ENCODE measurements at regions not wholly inside any gene's neighbourhood (a gene's known extent, or its start where the extent isn't known, plus 50 kb on each side); places are given as distances from the start of the nearest gene placed in this dataset.
"Not testable (repeated sequence)": the region's sequence is repeated elsewhere in the genome, so short reads cannot be mapped to it uniquely, and the experiment has no call there.

- H3K4me3 ChIP-seq (ENCODE audit: low read depth, low read length), result no peak overlapping the region
- DNase-seq (ENCODE audit: low read depth), result no peak
- TF ChIP-seq CTCF (conservative IDR thresholded peaks at IDR 0.05; ENCODE audit: low read depth, low read length), result no peak
Observed at GRCh38 chr7:53351681-53352080, 316.2 kb downstream of the POM121L12 start.

- no peak for DNase-seq (ENCODE audit: low read depth)
- TF ChIP-seq CTCF (conservative IDR thresholded peaks at IDR 0.05; ENCODE audit: low read depth, low read length), result no peak
- no peak overlapping the region for H3K4me3 ChIP-seq (ENCODE audit: low read depth, low read length)
Observed at GRCh38 chr7:53358269-53358668, 322.8 kb downstream of the POM121L12 start.

DNA sequence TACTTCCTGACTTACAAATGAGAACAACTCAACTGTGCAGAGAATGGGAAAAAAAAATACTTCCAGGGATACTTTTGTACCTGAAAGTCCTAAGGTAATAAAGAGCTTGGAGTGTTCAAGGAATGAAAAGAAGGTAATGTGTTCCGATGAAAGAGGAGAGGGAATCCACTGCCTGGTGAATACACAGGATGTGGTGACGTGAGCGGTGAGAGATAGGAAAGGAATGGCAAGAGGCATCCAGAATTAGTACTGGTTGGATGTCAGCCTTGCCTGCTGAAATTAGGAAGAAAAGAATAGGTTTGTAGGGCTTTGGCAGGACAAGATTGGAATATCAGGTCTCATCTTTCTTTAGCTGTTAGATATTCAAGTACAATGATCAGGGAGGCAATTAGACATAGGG is 347.7 kb downstream of the POM121L12 start:
- H3K4me3 ChIP-seq (ENCODE audit: low read depth, low read length), result no peak overlapping the region
- no peak for DNase-seq (ENCODE audit: low read depth)
- no peak for TF ChIP-seq CTCF (conservative IDR thresholded peaks at IDR 0.05; ENCODE audit: low read depth, low read length)

DNA sequence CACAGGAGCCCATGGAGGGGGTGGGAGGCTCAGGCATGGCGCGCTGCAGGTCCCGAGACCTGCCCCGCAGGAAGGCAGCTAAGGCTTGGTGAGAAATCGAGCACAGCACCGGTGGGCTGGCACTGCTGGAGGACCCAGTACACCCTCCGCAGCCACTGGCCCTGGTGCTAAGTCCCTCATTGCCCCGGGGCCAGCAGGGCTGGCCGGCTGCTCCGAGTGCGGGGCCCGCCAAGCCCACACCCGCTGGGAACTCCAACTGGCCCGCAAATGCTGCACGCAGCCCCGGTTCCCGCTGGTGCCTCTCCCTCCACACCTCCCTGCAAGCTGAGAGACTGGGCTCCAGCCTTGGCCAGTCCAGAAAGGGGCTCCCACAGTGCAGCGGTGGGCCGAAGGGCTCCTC is 349.8 kb downstream of the POM121L12 start:
- not testable (repeated sequence) for H3K4me3 ChIP-seq (ENCODE audit: low read depth, low read length); DNase-seq (ENCODE audit: low read depth)

DNA sequence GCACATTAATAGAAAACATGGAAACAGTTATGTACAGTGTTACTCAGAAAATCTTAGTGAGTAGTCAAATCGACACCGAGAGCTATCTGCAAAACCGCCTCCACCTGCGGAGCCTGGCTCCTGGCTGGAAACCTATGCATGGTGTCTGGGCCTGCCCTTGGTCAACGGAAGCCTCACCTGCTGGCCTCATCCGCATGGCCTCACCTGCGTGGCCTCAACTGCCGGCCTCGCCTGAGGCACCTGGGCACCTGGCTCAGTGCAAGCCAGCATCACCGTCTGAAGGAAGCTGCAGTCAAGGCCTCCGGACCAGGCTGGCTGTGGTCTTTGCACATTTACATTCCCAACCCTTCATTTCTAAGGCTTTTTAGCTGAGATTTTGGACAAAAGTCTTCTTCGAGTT is 352.1 kb downstream of the POM121L12 start:
- no peak for TF ChIP-seq CTCF (conservative IDR thresholded peaks at IDR 0.05; ENCODE audit: low read depth, low read length)
- H3K4me3 ChIP-seq (ENCODE audit: low read depth, low read length), result no peak overlapping the region
- no peak for DNase-seq (ENCODE audit: low read depth)

DNA sequence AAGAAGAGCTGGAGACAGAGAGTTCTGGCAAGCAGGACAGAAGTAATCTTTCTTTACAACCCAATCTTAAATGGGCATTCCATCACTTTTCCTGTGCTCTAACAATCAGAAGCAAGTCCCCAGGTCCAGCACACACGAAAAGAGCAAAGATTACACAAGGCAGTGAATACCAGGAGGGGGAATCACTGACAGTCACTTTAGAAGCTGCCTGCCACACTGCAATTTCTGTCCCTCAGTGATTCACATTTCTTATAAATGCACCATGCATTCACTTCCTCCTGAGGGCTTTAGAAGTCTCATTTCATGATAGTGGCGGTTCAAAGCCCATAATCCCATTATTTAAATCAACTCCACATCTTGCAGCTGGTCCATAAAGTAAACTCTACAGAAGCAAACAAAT is 362.5 kb downstream of the POM121L12 start:
- TF ChIP-seq CTCF (conservative IDR thresholded peaks at IDR 0.05; ENCODE audit: low read depth, low read length), result no peak
- DNase-seq (ENCODE audit: low read depth), result no peak
- H3K4me3 ChIP-seq (ENCODE audit: low read depth, low read length), result no peak overlapping the region

DNA sequence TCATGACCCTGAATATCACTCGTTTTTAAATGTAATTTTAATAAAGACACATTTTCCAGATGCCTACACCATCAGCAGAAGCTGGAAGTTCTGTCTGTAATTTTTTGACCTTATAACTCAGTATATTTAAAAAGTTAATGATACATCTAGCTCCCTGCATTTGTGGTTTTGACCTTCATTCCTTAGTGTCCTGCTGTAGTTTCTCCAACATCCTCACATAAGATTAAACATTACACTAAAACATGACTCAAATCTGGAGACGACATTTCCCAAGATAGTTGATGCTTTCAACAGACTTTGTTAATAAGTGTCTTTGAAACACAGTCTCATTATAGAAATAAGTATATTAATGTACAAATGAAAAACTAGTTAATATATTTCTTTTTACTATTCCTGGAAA is 363.1 kb downstream of the POM121L12 start:
- TF ChIP-seq CTCF (conservative IDR thresholded peaks at IDR 0.05; ENCODE audit: low read depth, low read length), result no peak
- DNase-seq (ENCODE audit: low read depth), result no peak
- H3K4me3 ChIP-seq (ENCODE audit: low read depth, low read length), result no peak overlapping the region

DNA sequence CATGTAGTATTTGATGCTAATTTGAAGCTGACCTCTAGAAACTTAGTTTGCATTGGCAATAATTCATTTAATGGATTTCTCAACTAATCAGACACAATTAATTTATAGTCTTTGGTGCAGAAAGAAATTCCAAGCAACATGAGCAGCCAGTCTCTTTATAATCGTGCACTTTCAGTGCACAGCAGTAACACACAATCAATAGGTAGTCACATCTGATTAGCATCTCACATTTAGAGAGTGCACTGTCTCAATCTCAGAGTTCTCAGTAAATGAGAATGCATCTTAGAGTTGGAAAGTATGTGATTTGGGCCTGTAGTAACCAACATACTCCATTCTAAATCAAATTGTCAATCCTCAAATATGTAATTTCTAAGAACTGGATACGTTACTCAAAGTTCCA is 377.6 kb downstream of the POM121L12 start:
- no peak for DNase-seq (ENCODE audit: low read depth)
- no peak for TF ChIP-seq CTCF (conservative IDR thresholded peaks at IDR 0.05; ENCODE audit: low read depth, low read length)

More for the DNA sequence above, 377.6 kb downstream of the POM121L12 start:
- no peak overlapping the region for H3K4me3 ChIP-seq (ENCODE audit: low read depth, low read length)

Measured in choroid plexus epithelial cell (primary cell).